Stimulated activated CD4-positive, alpha-beta T cell treated with anti-CD3 and anti-CD28 coated beads, Interleukin-1b, Interleukin-23, amount 100 ng/mL, for 24 hours (primary cell): ENCODE measurements at regions not wholly inside any gene's neighbourhood (a gene's known extent, or its start where the extent isn't known, plus 50 kb on each side); places are given as distances from the start of the nearest gene placed in this dataset.

ENCODE experiments used
- DNase-seq, 4 experiments: peaks; one replicate each; pipeline ENCODE4 v3.0.0-alpha.2; 2020; ENCODE audit warnings: low read depth in 4 of 4, low spot score in 1 of 4

GRCh38 chr22:48180631-48181030 is 1418.2 kb downstream of the TBC1D22A start:
- DNase-seq: no peak

- DNase-seq: no peak
These were observed 1417.4 kb downstream of the TBC1D22A start for GRCh38 chr22:48179571-48180546.

GRCh38 chr22:48178536-48178935 is 1416.1 kb downstream of the TBC1D22A start:
- no peak for DNase-seq

GRCh38 chr22:48177631-48178030 is 1415.2 kb downstream of the TBC1D22A start:
- no peak for DNase-seq

GRCh38 chr22:48175721-48176120 is 1413.3 kb downstream of the TBC1D22A start:
- DNase-seq: no peak

- DNase-seq: no peak
These were observed 1411.3 kb downstream of the TBC1D22A start for GRCh38 chr22:48173773-48174160.

DNA sequence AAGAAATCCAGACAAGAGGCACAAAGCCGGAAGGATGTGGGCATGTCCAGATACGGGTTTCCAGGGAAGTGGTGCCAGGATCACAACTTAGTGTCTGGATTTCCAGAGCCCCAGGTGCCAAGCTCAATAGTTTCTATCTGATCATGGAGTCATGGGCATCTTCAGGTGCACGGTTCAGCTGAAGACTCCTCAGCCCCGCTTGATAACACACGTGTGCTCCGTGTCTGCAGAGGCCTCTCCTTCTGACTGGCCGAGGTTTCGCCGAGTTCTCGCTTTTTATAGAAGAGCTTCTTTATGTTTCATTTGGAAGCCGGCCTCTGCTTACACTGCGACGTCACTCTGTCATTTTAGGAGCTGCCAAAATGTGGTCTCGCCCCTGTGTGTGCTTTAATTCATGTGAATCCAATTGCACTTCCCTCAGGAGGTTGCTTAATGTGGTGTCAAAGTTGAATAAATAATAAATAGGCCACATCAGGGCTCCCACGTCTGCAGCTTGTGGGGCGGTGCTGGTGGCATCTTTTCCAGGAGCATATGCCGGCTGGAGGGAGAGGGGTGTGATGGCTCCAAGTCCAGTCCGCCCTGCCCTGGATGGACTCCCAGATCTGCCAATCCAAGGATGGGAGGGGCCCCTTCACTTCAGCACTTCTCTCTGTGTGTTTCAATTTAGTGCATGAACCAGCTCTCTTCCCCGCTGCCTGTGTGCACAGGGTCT is 1410.8 kb downstream of the TBC1D22A start:
- no peak for DNase-seq

DNA sequence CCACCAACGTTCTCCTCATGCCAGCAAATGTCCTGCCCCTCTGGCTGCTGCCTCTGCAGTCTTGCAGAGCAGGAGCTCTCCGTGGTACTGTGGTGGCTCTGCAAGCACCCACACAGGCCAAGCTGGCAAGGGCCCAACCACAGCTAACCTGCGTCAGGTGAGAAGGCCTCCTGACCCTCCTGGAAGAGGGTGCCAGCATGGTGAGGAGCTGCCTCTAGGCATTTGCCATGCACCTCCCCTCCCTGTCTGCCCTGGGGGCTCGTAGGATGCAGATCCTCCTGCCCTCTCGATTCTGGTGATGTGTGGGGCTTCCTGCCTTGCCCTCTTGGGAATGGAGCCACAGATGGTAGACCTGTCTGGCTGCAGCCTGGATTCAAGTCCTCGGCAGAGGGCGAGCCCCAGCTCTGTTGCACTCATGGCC is 1408.8 kb downstream of the TBC1D22A start:
- DNase-seq: no peak

DNA sequence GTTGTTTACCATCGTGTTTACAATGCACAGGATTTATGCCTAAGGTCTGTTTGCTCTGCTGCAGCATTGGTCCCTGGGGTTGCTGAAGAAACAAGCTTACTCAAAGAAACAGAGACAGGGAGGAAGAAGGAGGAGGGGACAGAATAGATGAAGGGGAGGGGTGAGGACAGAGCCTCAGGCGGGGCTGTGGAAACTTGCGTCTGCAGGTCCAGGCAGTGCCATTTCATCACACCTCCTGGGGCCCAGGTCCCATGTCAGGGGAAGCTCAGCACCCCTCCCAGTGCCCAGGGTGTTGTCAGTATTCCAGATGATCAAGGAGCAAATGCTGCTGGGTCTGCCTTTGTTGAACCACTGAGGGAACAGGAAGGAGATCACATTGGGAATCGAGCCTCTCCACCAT is 1406.8 kb downstream of the TBC1D22A start:
- DNase-seq: no peak

GRCh38 chr22:48167238-48167637 is 1404.8 kb downstream of the TBC1D22A start:
- no peak for DNase-seq

DNA sequence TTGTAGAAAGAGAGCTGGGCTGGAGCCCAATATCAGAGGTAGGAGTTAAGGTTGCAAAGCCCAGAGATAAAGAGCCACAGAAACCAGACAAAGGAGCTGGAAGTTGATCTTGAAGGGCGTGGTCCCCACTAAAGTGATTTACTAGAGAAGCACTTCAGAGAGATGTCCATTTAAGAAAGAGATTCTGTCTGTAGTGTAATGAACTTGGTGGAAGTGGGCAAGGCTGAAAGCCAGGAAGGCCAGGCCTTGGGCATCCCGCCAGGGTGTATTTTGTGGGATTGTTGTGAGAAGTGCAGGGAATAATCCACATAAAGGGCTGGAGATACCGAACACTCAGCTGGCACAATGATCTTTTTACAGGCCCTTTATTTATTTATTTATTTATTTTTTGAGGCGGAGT is 1398.8 kb downstream of the TBC1D22A start:
- DNase-seq: no peak

DNA sequence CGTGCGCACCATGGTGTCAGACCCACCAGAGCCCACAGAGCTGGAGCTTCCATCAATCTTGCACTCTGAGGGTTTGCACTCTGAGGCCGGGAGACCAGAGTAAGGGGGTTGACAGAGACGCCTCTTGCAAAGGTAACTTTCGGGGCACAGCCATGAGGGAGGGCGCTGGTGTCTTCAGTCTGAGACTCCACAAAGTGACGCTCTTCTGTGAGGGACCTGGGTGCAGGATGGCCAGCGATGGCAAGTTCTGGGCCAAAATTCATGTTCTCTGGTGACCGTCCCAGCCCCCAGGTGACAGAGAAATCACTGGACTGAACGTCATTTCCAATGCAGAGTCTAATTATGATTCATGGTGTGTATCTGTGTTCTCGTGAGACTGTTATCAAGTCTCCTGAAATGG is 1395.2 kb downstream of the TBC1D22A start:
- DNase-seq: no peak

GRCh38 chr22:48156603-48157355 is 1394.3 kb downstream of the TBC1D22A start:
- DNase-seq: no peak

DNA sequence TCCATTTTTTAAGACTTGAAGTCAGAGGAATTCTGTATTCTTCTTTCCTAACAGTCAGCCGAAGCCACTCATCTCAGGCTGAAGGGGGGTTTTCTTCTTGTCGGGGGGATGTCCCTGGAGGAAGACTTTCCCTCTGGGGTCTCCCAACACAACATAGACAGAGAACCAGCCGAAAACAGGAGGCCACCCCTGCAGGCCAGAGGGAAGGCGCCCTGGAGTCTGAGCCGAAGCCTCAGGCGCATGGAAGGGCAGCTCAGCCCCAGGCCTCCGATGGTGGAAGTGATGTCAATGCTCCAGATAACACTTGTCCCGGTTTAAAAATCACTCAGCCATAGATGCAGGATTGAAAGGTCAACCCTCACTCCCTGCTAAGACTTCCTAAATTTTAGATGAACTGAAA is 1393.0 kb downstream of the TBC1D22A start:
- no peak for DNase-seq

GRCh38 chr22:48154943-48155240 is 1392.4 kb downstream of the TBC1D22A start:
- DNase-seq: no peak

DNA sequence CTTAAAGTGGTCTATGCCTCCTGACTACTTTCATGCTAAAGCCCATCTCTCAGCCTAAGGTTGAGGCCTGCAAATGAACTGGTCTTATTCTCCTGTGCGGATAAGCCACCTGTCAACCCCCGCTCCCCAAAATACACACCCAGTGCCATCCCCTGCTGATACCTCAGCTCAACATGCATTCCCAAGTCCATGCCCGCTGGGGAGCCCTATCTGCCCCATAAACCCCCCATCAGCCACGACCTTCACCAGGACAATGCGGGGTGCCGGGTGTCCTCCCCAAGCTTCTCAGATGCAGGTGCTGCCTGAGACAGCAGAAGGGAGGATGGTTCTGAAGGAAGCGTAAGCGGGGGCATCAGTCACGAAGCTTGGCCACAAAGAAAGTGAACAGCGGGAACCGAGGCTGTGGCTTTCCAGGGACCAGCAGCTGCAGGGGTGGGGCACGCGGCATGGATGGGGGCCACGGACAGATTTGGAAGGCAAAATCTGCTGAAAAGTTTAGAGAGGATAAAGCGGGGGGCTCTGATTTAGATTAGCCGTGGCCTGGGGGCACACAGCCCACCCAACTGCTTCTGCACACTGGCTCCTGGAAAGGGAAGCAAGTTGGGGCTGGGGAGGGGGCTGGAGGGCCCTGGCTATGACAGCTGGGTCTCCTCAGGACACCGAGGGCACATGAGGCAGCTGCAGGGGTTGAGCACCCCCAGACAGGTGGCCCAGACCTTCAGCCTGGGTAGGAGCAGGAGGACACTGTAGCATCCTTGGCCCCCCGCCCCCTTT is 1391.9 kb downstream of the TBC1D22A start:
- no peak for DNase-seq

DNA sequence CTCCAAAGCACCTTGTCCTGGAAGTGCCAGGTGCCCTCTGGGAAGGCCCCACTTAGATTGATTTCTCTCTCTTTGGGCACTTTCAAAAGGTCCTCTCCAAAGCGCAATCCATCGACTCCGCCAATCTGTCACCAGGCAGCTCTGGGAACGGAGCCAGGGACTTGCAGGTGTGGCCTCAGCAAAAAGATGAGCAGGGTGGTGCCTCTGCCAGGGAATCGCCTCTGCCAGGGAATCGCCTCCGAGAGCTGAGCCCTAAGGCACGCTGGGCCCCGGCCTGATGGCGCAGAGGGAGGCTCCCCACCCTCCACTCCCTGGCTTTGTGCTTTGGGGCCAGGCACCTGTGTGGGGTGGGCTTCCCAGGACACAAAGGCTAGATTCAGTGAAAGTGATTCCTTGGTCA is 1391.3 kb downstream of the TBC1D22A start:
- DNase-seq: no peak

DNA sequence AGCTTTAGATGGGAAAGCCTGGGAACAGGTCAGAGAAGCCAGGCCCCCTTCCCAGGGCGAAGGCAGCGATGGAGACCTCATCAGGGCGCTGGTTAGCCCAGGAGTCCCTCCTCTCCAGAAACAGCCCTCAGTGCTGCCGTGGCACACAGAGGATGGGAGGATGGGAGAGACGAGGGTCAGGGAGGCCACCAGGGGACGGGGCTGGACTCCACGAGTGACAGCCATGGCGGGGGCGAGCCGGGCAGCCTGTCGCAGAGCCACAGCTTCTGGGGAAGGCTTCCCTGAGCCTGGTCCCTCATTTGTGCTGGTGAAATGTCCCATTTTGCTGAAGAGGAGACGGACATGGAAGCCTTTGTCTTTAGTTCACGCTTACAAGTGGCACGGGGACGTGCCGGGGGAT is 1390.5 kb downstream of the TBC1D22A start:
- DNase-seq: no peak

DNA sequence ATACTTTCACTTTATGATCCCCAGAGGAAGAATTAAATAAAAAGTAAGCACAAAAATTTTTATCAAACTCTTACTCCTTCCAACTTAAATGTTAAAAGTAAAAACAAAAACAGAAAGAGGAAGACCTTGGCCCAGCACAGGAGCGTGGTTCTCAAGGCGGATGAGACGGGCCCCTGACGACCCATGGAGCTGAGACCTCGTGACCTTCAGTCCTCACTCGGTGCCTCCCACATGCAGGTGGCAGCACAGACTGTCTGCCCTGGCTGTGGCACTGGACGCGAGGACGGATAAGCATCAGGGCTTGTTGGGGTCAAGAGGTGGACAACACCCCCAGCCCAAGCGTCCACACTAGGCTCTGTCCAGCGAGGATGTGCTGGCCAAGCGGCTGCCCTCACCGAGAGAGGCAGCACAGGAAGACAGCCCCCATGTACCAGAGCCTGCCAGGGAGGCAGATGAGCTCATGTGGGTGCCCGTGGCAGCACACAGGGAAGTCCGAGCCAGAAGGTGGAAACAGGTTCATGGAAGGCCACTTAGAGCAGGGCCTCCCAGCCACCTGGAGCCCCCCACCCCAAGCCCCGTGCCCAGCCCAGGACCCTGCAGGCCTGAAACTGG is 1389.8 kb downstream of the TBC1D22A start:
- DNase-seq: no peak

DNA sequence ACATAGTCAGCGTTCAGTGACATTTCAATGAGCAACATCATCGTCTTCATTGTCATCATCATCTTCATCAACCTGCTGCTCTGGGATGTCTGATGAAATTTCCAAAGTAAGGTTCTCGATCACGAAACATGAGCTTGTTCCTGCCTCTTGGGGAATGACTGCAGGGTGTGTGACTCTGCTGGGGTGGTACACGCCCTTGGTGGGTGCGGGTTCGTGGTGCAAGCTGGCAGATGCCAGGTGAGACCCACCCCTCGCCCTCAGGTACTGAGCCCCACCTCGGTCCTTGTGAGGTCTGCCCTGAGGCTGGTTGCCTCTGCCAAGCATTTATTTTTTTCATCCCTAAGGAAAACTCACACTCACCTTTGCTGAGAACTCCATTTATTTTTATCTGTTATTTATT is 1389.2 kb downstream of the TBC1D22A start:
- no peak for DNase-seq

DNA sequence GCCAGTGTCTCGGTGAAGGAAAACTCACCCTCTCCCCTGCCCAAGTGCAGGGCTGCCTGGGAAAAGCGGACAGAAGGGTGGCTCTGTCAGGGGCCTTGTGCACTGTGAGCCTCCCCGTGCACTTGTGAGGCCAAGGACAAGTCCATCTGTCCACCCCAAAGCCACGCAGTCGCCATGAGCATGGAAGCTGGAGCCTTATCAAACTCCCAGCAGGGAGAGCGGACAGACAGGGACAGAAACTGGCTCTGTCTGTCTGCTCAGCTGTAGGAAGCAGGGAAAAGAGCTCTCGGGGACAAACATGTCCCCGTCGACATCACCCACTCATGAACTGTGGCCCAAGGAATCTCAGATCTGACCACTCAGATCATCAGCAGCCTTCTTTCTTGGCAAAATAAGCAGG is 1385.4 kb downstream of the TBC1D22A start:
- no peak for DNase-seq
